Adrenal gland (tissue), 9 donors: ENCODE measurements at regions not wholly inside any gene's neighbourhood (a gene's known extent, or its start where the extent isn't known, plus 50 kb on each side); places are given as distances from the start of the nearest gene placed in this dataset.

Source experiments
- DNase-seq, 7 donors: peaks; one replicate each; pipeline ENCODE4 v3.0.0-alpha.2; 2019 to 2020
- H3K27ac ChIP-seq, 5 donors: fragments of 200-600 bp; sonication (generic) in 4 of 5; 1 replicate in 3 of 5; 2 replicates in 2 of 5; pipeline versions ENCODE4 v1.5.1 to v1.8.0; 2016 to 2020; ENCODE audit warnings: mild to moderate bottlenecking in 1 of 5
- H3K27me3 ChIP-seq: fragments of 200-600 bp; 2 replicates; pipeline ENCODE4 v1.8.0; 2021
- H3K36me3 ChIP-seq, 2 donors: fragments of 200-600 bp; replicated peaks in 1 of 2; 1 replicate in 1 of 2; 2 replicates in 1 of 2; pipeline versions ENCODE4 v1.5.1 to v1.8.0; 2018 to 2022
- H3K4me1 ChIP-seq, 2 donors: fragments of 200-600 bp; replicated peaks in 1 of 2; 1 replicate in 1 of 2; 2 replicates in 1 of 2; pipeline versions ENCODE4 v1.5.1 to v1.8.0; 2018 to 2021
- H3K4me3 ChIP-seq, 4 donors: fragments of 200-600 bp; sonication (generic) in 3 of 4; one replicate each; pipeline ENCODE4 v1.5.1; 2016 to 2018
- H3K9me3 ChIP-seq, 3 donors: fragments of 200-600 bp; sonication (generic) in 1 of 3; replicated peaks in 1 of 3; 1 replicate in 2 of 3; 2 replicates in 1 of 3; pipeline versions ENCODE4 v1.5.1 to v1.8.0; 2016 to 2021
- POLR2A ChIP-seq, 2 donors: fragments of 450-650 bp; IDR thresholded peaks; one replicate each; pipeline ENCODE4 v1.6.1; 2017; ENCODE audit warnings: antibody characterized with exemption in 2 of 2, mild to moderate bottlenecking in 2 of 2, moderate library complexity in 1 of 2
- WGBS, 4 donors: extraction: QIAGEN DNeasy Blood & Tissue Kit in 2 of 4; methylation state at CpG; one replicate each; pipeline versions ENCODE4 v1.1.5 to v1.1.7; 2013 to 2017; 5-methylcytosine and 5-hydroxymethylcytosine counted together
- intact Hi-C, 2 donors: fragments of 100-400 bp; cut with DNase I; formaldehyde crosslinking; loops; one replicate each; pipeline versions ENCODE4 v1.14.1 to v1.15.0; 2022 to 2023
- TF ChIP-seq, protein P1 (sequence below), 6 experiments: fragments of 450-650 bp in 4 of 6; fragments of 200-600 bp in 2 of 6; sonication (generic) in 1 of 6; IDR thresholded peaks; 1 replicate in 5 of 6; 2 replicates in 1 of 6; pipeline versions ENCODE4 v1.5.1 to v1.8.0; 2016 to 2021; ENCODE audit warnings: antibody characterized with exemption in 6 of 6, mild to moderate bottlenecking in 2 of 6, moderate library complexity in 1 of 6
- donor health status: healthy with polysubstance abuse.
- donor health status: Bipolar disorder and iron deficiency.
- donor health status: DM: yes; HTN: yes; CAD: no.
- donor health status: DM: no; HTN: no; CAD: no.
- donor health status: DM: no; HTN: no; CAD: no.

DNA sequence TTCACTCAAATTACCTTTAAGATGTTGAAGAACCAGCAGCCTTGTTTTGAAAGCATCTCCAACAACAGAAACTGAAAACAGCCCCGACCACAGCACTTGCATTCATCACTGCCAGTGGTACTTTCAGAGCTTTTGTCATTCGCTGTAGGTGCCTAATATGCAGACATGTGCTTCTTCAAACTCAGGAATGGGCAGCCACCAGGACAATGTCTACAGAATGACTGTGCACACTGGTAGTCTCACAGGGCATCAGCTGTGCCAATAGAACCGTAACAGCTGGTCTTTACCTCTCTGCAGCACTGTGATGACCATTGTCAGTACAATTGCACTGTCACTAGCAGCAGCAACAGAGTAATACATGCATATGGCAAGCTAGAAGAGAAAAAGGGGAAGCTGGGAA lies 1149.7 kb downstream of the STPG2 start:
- Histone ChIP-seq H3K27ac (no peak overlapping the region), H3K36me3 (no peaks in the 10 kb centered on the region), H3K9me3 (peaks cover 0 to 5% (median 0%) of the 10 kb centered on the region in 3 donors), H3K4me1 (no peaks in the 10 kb centered on the region), H3K27me3 (no peaks in the 10 kb centered on the region), H3K4me3 (no peak overlapping the region)
- intact Hi-C loops = no loop called here
- TF ChIP-seq, protein P1, sequence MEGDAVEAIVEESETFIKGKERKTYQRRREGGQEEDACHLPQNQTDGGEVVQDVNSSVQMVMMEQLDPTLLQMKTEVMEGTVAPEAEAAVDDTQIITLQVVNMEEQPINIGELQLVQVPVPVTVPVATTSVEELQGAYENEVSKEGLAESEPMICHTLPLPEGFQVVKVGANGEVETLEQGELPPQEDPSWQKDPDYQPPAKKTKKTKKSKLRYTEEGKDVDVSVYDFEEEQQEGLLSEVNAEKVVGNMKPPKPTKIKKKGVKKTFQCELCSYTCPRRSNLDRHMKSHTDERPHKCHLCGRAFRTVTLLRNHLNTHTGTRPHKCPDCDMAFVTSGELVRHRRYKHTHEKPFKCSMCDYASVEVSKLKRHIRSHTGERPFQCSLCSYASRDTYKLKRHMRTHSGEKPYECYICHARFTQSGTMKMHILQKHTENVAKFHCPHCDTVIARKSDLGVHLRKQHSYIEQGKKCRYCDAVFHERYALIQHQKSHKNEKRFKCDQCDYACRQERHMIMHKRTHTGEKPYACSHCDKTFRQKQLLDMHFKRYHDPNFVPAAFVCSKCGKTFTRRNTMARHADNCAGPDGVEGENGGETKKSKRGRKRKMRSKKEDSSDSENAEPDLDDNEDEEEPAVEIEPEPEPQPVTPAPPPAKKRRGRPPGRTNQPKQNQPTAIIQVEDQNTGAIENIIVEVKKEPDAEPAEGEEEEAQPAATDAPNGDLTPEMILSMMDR (IDR thresholded peaks at IDR 0.05) = no peak
- TF ChIP-seq POLR2A (IDR thresholded peaks at IDR 0.05) = no peak
- DNase-seq = no peak
- 66 to 86% (median 70%) methylated on average over 3 of the region's 3 CpGs for WGBS, 4 donors

- no peak for TF ChIP-seq POLR2A (IDR thresholded peaks at IDR 0.05)
- TF ChIP-seq, protein P1 (IDR thresholded peaks at IDR 0.05) = no peak
- DNase-seq = no peak
- Histone ChIP-seq H3K4me1 (no peaks in the 10 kb centered on the region), H3K27ac (no peak overlapping the region), H3K27me3 (no peaks in the 10 kb centered on the region), H3K36me3 (no peaks in the 10 kb centered on the region), H3K9me3 (no peaks in the 10 kb centered on the region), H3K4me3 (no peak overlapping the region)
- intact Hi-C loops = no loop called here
These were observed 1139.6 kb downstream of the STPG2 start for GRCh38 chr4:97003715-97004114.

GRCh38 chr4:97013309-97013708 lies 1130.0 kb downstream of the STPG2 start:
- no peak for DNase-seq
- intact Hi-C loops = no loop called here
- Histone ChIP-seq H3K27ac (no peak overlapping the region), H3K36me3 (no peaks in the 10 kb centered on the region), H3K4me1 (no peaks in the 10 kb centered on the region), H3K27me3 (no peaks in the 10 kb centered on the region), H3K4me3 (no peak overlapping the region), H3K9me3 (no peaks in the 10 kb centered on the region)
- TF ChIP-seq, protein P1 (IDR thresholded peaks at IDR 0.05) = no peak
- no peak for TF ChIP-seq POLR2A (IDR thresholded peaks at IDR 0.05)
- 79 to 89% (median 85%) methylated on average over 3 of the region's 3 CpGs for WGBS, 4 donors

- no peaks in the 10 kb centered on the region for H3K9me3 ChIP-seq
- no peak for DNase-seq
- 77 to 88% (median 83%) methylated on average over 2 of the region's 2 CpGs for WGBS, 4 donors
- no peaks in the 10 kb centered on the region for H3K36me3 ChIP-seq
- H3K27ac ChIP-seq = no peak overlapping the region
- no peaks in the 10 kb centered on the region for H3K4me1 ChIP-seq
- no peak overlapping the region for H3K4me3 ChIP-seq
- TF ChIP-seq POLR2A (IDR thresholded peaks at IDR 0.05) = no peak
- TF ChIP-seq, protein P1 (IDR thresholded peaks at IDR 0.05) = no peak
- intact Hi-C loops = no loop called here
- no peaks in the 10 kb centered on the region for H3K27me3 ChIP-seq
These were observed 1129.6 kb downstream of the STPG2 start for GRCh38 chr4:97013711-97014110.
